CD4-positive, alpha-beta T cell treated with Interleukin-21 for 1 hour (primary cell): ENCODE measurements at regions not wholly inside any gene's neighbourhood (a gene's known extent, or its start where the extent isn't known, plus 50 kb on each side); places are given as distances from the start of the nearest gene placed in this dataset.

Experiments used
- DNase-seq: peaks from one replicate; pipeline ENCODE4 v3.0.0-alpha.2; 2020

GRCh38 chr18:59957957-59958356, 58.2 kb downstream of the PMAIP1 start:
- DNase-seq, result no peak

GRCh38 chr18:59954755-59955156, 55.0 kb downstream of the PMAIP1 start:
- no peak for DNase-seq

- DNase-seq, result no peak
Measured at GRCh38 chr18:59954241-59954640, 54.4 kb downstream of the PMAIP1 start.
